Prostate gland (tissue), 2 donors: ENCODE measurements at regions not wholly inside any gene's neighbourhood (a gene's known extent, or its start where the extent isn't known, plus 50 kb on each side); places are given as distances from the start of the nearest gene placed in this dataset.

Experiments
- CTCF ChIP-seq, 4 experiments: fragments of 200-600 bp in 2 of 4; fragments of 450-650 bp in 2 of 4; sonication (generic) in 2 of 4; IDR thresholded peaks; 1 replicate in 3 of 4; 2 replicates in 1 of 4; pipeline ENCODE4 v1.5.1; 2016 to 2019; ENCODE audit warnings: antibody characterized with exemption in 4 of 4, mild to moderate bottlenecking in 2 of 4, moderate library complexity in 2 of 4
- POLR2AphosphoS5 ChIP-seq: sonication (generic); formaldehyde crosslinking; IDR thresholded peaks from one replicate; pipeline ENCODE4 v1.6.1; 2017; ENCODE audit warnings: antibody characterized with exemption

- TF ChIP-seq CTCF (IDR thresholded peaks at IDR 0.05): no peak
- TF ChIP-seq POLR2AphosphoS5: no peak
Measured at GRCh38 chr1:17995480-17995879, 112.1 kb upstream of the IGSF21 start.
